GM21786 (cell line): ENCODE measurements at regions not wholly inside any gene's neighbourhood (a gene's known extent, or its start where the extent isn't known, plus 50 kb on each side); places are given as distances from the start of the nearest gene placed in this dataset.

Source experiments
- ATAC-seq: cut with Tn5 transposase; IDR thresholded peaks from one replicate; pipeline ENCODE4 v1.9.1; 2021; ENCODE audit not compliant: unreplicated experiment

GRCh38 chr12:107490010-107490409, 195.6 kb upstream of the PWP1 start:
- no peak for ATAC-seq

GRCh38 chr12:107491856-107492255, 193.7 kb upstream of the PWP1 start:
- no peak for ATAC-seq

GRCh38 chr12:107492393-107493134, 193.0 kb upstream of the PWP1 start:
- no peak for ATAC-seq

GRCh38 chr12:107493135-107493494, 192.5 kb upstream of the PWP1 start:
- ATAC-seq: no peak

GRCh38 chr12:107493666-107494065, 191.9 kb upstream of the PWP1 start:
- ATAC-seq: no peak

- ATAC-seq: no peak
Observed at GRCh38 chr12:107494331-107494730, 191.3 kb upstream of the PWP1 start.

- ATAC-seq: no peak
Observed at GRCh38 chr12:107495604-107496003, 190.0 kb upstream of the PWP1 start.

- ATAC-seq: no peak
Observed at GRCh38 chr12:107497231-107497630, 188.4 kb upstream of the PWP1 start.

- ATAC-seq: no peak
Observed at GRCh38 chr12:107500307-107500706, 185.3 kb upstream of the PWP1 start.

GRCh38 chr12:107501681-107502080, 183.9 kb upstream of the PWP1 start:
- ATAC-seq: no peak

GRCh38 chr12:107503129-107503855, 182.3 kb upstream of the PWP1 start:
- ATAC-seq: no peak

- ATAC-seq: no peak
Observed at GRCh38 chr12:107503887-107504885, 181.4 kb upstream of the PWP1 start.

GRCh38 chr12:107509421-107509820, 176.2 kb upstream of the PWP1 start:
- ATAC-seq: no peak

GRCh38 chr12:107510211-107510610, 175.4 kb upstream of the PWP1 start:
- ATAC-seq: no peak

GRCh38 chr12:107511292-107511691, 174.3 kb upstream of the PWP1 start:
- ATAC-seq: no peak

- no peak for ATAC-seq
Observed at GRCh38 chr12:107512391-107512790, 173.2 kb upstream of the PWP1 start.

GRCh38 chr12:107513184-107513583, 172.4 kb upstream of the PWP1 start:
- no peak for ATAC-seq

GRCh38 chr12:107513636-107514400, 171.8 kb upstream of the PWP1 start:
- no peak for ATAC-seq

- no peak for ATAC-seq
Observed at GRCh38 chr12:107514887-107515445, 170.6 kb upstream of the PWP1 start.

- no peak for ATAC-seq
Observed at GRCh38 chr12:107515446-107515958, 170.1 kb upstream of the PWP1 start.
